CD14-positive monocyte (primary cell): ENCODE measurements at regions not wholly inside any gene's neighbourhood (a gene's known extent, or its start where the extent isn't known, plus 50 kb on each side); places are given as distances from the start of the nearest gene placed in this dataset.

Experiments used
- DNase-seq, 3 donors: peaks; one replicate each; pipeline ENCODE4 v3.0.0-alpha.2; 2011 to 2022
- H2AFZ ChIP-seq: 2 replicates; pipeline ENCODE4 v1.6.0; 2012; ENCODE audit warnings: mild to moderate bottlenecking, low read depth, low read length, inconsistent platforms; ENCODE audit not compliant: insufficient read depth, poor library complexity, severe bottlenecking
- H3K27ac ChIP-seq, 2 donors: 1 replicate in 1 of 2; 2 replicates in 1 of 2; pipeline ENCODE4 v1.5.1; 2012 to 2013; ENCODE audit warnings: low read length in 2 of 2, control low read depth in 1 of 2, inconsistent platforms in 1 of 2, low read depth in 1 of 2, mild to moderate bottlenecking in 1 of 2
- H3K27me3 ChIP-seq, 2 donors: one replicate each; pipeline versions ENCODE4 v1.6.0 to v1.6.1; 2011 to 2013; ENCODE audit warnings: low read length in 2 of 2; ENCODE audit not compliant: control insufficient read depth in 2 of 2, insufficient read depth in 2 of 2
- H3K36me3 ChIP-seq, 2 donors: replicated peaks in 1 of 2; 1 replicate in 1 of 2; 2 replicates in 1 of 2; pipeline versions ENCODE4 v1.5.1 to v1.6.1; 2012 to 2013; ENCODE audit warnings: low read length in 2 of 2, control low read depth in 1 of 2, inconsistent platforms in 1 of 2, mild to moderate bottlenecking in 1 of 2; ENCODE audit not compliant: insufficient read depth in 2 of 2, control insufficient read depth in 1 of 2
- H3K4me1 ChIP-seq, 2 donors: 1 replicate in 1 of 2; 2 replicates in 1 of 2; pipeline versions ENCODE4 v1.5.1 to v1.6.1; 2012 to 2013; ENCODE audit warnings: low read length in 2 of 2, control low read depth in 1 of 2, inconsistent platforms in 1 of 2, mild to moderate bottlenecking in 1 of 2, moderate library complexity in 1 of 2; ENCODE audit not compliant: insufficient read depth in 2 of 2, control insufficient read depth in 1 of 2
- H3K4me2 ChIP-seq: replicated peaks from 2 replicates; pipeline ENCODE3; 2012; ENCODE audit warnings: low read length, moderate library complexity, mild to moderate bottlenecking; ENCODE audit not compliant: poor library complexity, severe bottlenecking; ENCODE audit errors: extremely low read depth
- H3K4me3 ChIP-seq, 3 experiments: fragments of 200-600 bp in 1 of 3; sonication (generic) in 1 of 3; replicated peaks in 1 of 3; 1 replicate in 2 of 3; 2 replicates in 1 of 3; pipeline ENCODE4 v1.5.1; 2011 to 2013; ENCODE audit warnings: low read length in 3 of 3, mild to moderate bottlenecking in 3 of 3, control low read depth in 2 of 3, low read depth in 2 of 3, inconsistent platforms in 1 of 3, moderate library complexity in 1 of 3
- H3K79me2 ChIP-seq: 2 replicates; pipeline ENCODE4 v1.6.0; 2012; ENCODE audit warnings: mild to moderate bottlenecking, control low read depth, inconsistent platforms, low read length, moderate library complexity; ENCODE audit not compliant: insufficient read depth
- H3K9ac ChIP-seq: 2 replicates; pipeline ENCODE4 v1.6.0; 2017; ENCODE audit warnings: low read length, mild to moderate bottlenecking; ENCODE audit not compliant: insufficient read depth, poor library complexity, severe bottlenecking
- H3K9me3 ChIP-seq, 2 donors: replicated peaks in 1 of 2; 1 replicate in 1 of 2; 2 replicates in 1 of 2; pipeline versions ENCODE4 v1.5.1 to v1.6.1; 2012 to 2013; ENCODE audit warnings: low read length in 2 of 2, control low read depth in 1 of 2; ENCODE audit not compliant: control insufficient read depth in 1 of 2, insufficient read depth in 1 of 2
- H4K20me1 ChIP-seq: 2 replicates; pipeline ENCODE4 v1.6.0; 2012; ENCODE audit warnings: mild to moderate bottlenecking, low read length, control low read depth, moderate library complexity; ENCODE audit not compliant: insufficient read depth
- H3K27ac Mint-ChIP-seq, 7 donors: one replicate each; pipeline ENCODE4 v1.8.0; 2020; ENCODE audit warnings: mild to moderate bottlenecking in 7 of 7, mixed read lengths in 7 of 7, moderate library complexity in 6 of 7, inconsistent platforms in 2 of 7
- H3K27me3 Mint-ChIP-seq, 3 donors: one replicate each; pipeline ENCODE4 v1.8.0; 2021 to 2022; ENCODE audit warnings: low read depth in 3 of 3, mild to moderate bottlenecking in 3 of 3, mixed read lengths in 3 of 3, moderate library complexity in 3 of 3, inconsistent platforms in 1 of 3
- H3K36me3 Mint-ChIP-seq, 2 donors: one replicate each; pipeline ENCODE4 v1.8.0; 2020; ENCODE audit warnings: mixed read lengths in 2 of 2, inconsistent platforms in 1 of 2, mild to moderate bottlenecking in 1 of 2
- H3K4me1 Mint-ChIP-seq: one replicate; pipeline ENCODE4 v1.8.0; 2020; ENCODE audit warnings: mild to moderate bottlenecking, mixed read lengths
- H3K4me3 Mint-ChIP-seq, 2 donors: one replicate each; pipeline ENCODE4 v1.8.0; 2020; ENCODE audit warnings: mild to moderate bottlenecking in 2 of 2, mixed read lengths in 2 of 2, moderate library complexity in 1 of 2
- H3K9me3 Mint-ChIP-seq, 7 donors: one replicate each; pipeline ENCODE4 v1.8.0; 2020 to 2022; ENCODE audit warnings: mixed read lengths in 7 of 7, mild to moderate bottlenecking in 6 of 7, moderate library complexity in 6 of 7, inconsistent platforms in 2 of 7
- CTCF ChIP-seq: fragments of 200-600 bp; IDR thresholded peaks from one replicate; pipeline ENCODE4 v1.8.0; 2022; ENCODE audit warnings: antibody characterized with exemption, mild to moderate bottlenecking
- whole genome bisulfite sequencing: methylation state at CpG from one replicate; pipeline ENCODE4 v1.1.5; 2013; ENCODE audit warnings: missing lambda C conversion rate; ENCODE audit not compliant: insufficient coverage; 5-methylcytosine and 5-hydroxymethylcytosine counted together
- intact Hi-C, 2 donors: fragments of 100-400 bp; cut with micrococcal nuclease; formaldehyde crosslinking; loops; one replicate each; pipeline versions ENCODE4 v1.15.0 to v1.15.1; 2023

GRCh38 chr5:110104726-110105669, 415.3 kb downstream of the MAN2A1 start:
- no peaks in the 10 kb centered on the region for H3K4me1 ChIP-seq
- H3K9me3 ChIP-seq = no peaks in the 10 kb centered on the region
- no peak for TF ChIP-seq CTCF
- no peak overlapping the region for H3K9ac ChIP-seq
- no peaks in the 10 kb centered on the region for H4K20me1 ChIP-seq
- peaks cover 10 to 27% (median 15%) of the 10 kb centered on the region in 3 donors for H3K27me3 Mint-ChIP-seq
- H3K27me3 ChIP-seq = peaks cover 16 to 24% of the 10 kb centered on the region in 2 donors
- no peak overlapping the region for H3K27ac Mint-ChIP-seq
- no peak overlapping the region for H2AFZ ChIP-seq
- H3K36me3 ChIP-seq = no peaks in the 10 kb centered on the region
- H3K4me2 ChIP-seq = no peak overlapping the region
- H3K9me3 Mint-ChIP-seq = peaks cover 0 to 2% (median 0%) of the 10 kb centered on the region in 7 donors
- no peaks in the 10 kb centered on the region for H3K4me1 Mint-ChIP-seq
- no peaks in the 10 kb centered on the region for H3K36me3 Mint-ChIP-seq
- WGBS = no CpG with 5 or more reads among the region's 4 CpGs
- no peak overlapping the region for H3K4me3 ChIP-seq
- no peaks in the 10 kb centered on the region for H3K79me2 ChIP-seq
- DNase-seq = no peak
- no peak overlapping the region for H3K27ac ChIP-seq
- no peak overlapping the region for H3K4me3 Mint-ChIP-seq
- intact Hi-C loops = no loop called here

GRCh38 chr5:110105692-110106091, 416.0 kb downstream of the MAN2A1 start:
- Histone ChIP-seq H3K27me3 (peaks cover 16 to 24% of the 10 kb centered on the region in 2 donors), H3K27ac (no peak overlapping the region), H2AFZ (no peak overlapping the region), H3K4me1 (no peaks in the 10 kb centered on the region), H3K79me2 (no peaks in the 10 kb centered on the region), H4K20me1 (no peaks in the 10 kb centered on the region), H3K36me3 (no peaks in the 10 kb centered on the region), H3K4me2 (no peak overlapping the region), H3K9ac (no peak overlapping the region), H3K9me3 (no peaks in the 10 kb centered on the region), H3K4me3 (no peak overlapping the region)
- TF ChIP-seq CTCF = no peak
- DNase-seq = no peak
- no peak overlapping the region for H3K27ac Mint-ChIP-seq
- H3K4me3 Mint-ChIP-seq = no peak overlapping the region
- H3K27me3 Mint-ChIP-seq = peaks cover 9 to 24% (median 15%) of the 10 kb centered on the region in 3 donors
- H3K36me3 Mint-ChIP-seq = no peaks in the 10 kb centered on the region
- WGBS = 56% methylated on average over 2 of the region's 2 CpGs
- intact Hi-C loops = no loop called here
- no peaks in the 10 kb centered on the region for H3K4me1 Mint-ChIP-seq
- H3K9me3 Mint-ChIP-seq = peaks cover 0 to 2% (median 0%) of the 10 kb centered on the region in 7 donors
